C4-2B (cell line): ENCODE measurements at regions not wholly inside any gene's neighbourhood (a gene's known extent, or its start where the extent isn't known, plus 50 kb on each side); places are given as distances from the start of the nearest gene placed in this dataset.

Experiments used
- H3K27ac ChIP-seq: fragments of 450-650 bp; 2 replicates; pipeline ENCODE4 v1.5.1; 2017
- ZFX ChIP-seq: fragments of 450-650 bp; IDR thresholded peaks from 2 replicates; pipeline ENCODE4 v1.6.1; 2017
- TF ChIP-seq, protein P1 (sequence below): fragments of 450-650 bp; conservative IDR thresholded peaks from 2 replicates; pipeline ENCODE4 v1.5.1; 2017; ENCODE audit warnings: mild to moderate bottlenecking

DNA sequence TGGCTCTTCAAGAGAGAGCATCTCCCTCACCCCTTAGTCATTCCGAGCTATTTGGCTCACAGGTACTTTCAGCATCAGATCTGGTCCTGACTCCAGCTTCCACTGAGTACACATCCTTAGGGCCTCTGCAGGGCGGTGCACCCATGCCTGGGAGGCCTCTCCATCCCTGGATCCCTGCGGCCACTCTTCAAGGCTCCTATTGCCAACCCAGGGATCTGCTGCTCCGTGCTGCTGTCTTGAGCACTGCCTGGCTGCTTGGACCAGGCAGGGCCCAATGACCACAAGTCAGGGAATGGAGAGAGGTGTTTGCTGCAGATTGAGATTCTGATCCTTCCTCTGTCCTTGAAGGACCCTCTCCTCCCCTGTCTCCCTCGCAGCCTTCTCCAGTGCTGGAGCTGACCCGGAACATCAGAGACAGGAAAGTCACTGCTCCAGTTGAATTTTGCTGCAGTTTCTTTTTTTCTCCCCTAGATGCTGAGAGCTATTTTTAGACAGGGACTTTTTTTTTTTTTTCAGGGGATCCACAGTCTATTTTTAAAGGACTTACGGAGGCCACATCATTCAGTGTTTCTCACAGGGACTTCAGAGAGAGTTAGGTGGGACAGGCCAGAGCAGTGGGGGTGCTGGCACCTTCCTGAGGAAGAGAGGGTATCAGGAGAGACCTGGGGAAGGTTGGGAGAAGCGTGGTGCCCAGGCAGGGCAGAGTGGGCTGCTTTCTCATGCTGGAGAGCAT is 50.1 kb upstream of the KCNA1 start:
- no peak for TF ChIP-seq ZFX
- TF ChIP-seq, protein P1, sequence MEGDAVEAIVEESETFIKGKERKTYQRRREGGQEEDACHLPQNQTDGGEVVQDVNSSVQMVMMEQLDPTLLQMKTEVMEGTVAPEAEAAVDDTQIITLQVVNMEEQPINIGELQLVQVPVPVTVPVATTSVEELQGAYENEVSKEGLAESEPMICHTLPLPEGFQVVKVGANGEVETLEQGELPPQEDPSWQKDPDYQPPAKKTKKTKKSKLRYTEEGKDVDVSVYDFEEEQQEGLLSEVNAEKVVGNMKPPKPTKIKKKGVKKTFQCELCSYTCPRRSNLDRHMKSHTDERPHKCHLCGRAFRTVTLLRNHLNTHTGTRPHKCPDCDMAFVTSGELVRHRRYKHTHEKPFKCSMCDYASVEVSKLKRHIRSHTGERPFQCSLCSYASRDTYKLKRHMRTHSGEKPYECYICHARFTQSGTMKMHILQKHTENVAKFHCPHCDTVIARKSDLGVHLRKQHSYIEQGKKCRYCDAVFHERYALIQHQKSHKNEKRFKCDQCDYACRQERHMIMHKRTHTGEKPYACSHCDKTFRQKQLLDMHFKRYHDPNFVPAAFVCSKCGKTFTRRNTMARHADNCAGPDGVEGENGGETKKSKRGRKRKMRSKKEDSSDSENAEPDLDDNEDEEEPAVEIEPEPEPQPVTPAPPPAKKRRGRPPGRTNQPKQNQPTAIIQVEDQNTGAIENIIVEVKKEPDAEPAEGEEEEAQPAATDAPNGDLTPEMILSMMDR: no peak
- H3K27ac ChIP-seq: no peak overlapping the region
